ENCODE measurements at regions not wholly inside any gene's neighbourhood (a gene's known extent, or its start where the extent isn't known, plus 50 kb on each side); places are given as distances from the start of the nearest gene placed in this dataset.
"Not testable (repeated sequence)": the region's sequence is repeated elsewhere in the genome, so short reads cannot be mapped to it uniquely, and the experiment has no call there.

- no peak for DNase-seq
Measured at GRCh38 chr2:133986881-133987795, 266.7 kb upstream of the MGAT5 start.

GRCh38 chr2:133988316-133988891 lies 265.5 kb upstream of the MGAT5 start:
- no peak for DNase-seq

- DNase-seq: no peak
Measured at GRCh38 chr2:133991606-133992168, 262.2 kb upstream of the MGAT5 start.

GRCh38 chr2:133992454-133992853 lies 261.4 kb upstream of the MGAT5 start:
- no peak for DNase-seq

GRCh38 chr2:133993160-133993559 lies 260.7 kb upstream of the MGAT5 start:
- DNase-seq: no peak

- DNase-seq: not testable (repeated sequence)
Measured at GRCh38 chr2:133998726-133999125, 255.1 kb upstream of the MGAT5 start.

GRCh38 chr2:134002391-134002790 lies 251.5 kb upstream of the MGAT5 start:
- no peak for DNase-seq

GRCh38 chr2:134002921-134003320 lies 251.0 kb upstream of the MGAT5 start:
- DNase-seq: no peak

- no peak for DNase-seq
Measured at GRCh38 chr2:134004467-134004866, 249.4 kb upstream of the MGAT5 start.

GRCh38 chr2:134008837-134009236 lies 245.0 kb upstream of the MGAT5 start:
- DNase-seq: no peak

- no peak for DNase-seq
Measured at GRCh38 chr2:134009440-134009839, 244.4 kb upstream of the MGAT5 start.

GRCh38 chr2:134009906-134010305 lies 244.0 kb upstream of the MGAT5 start:
- DNase-seq: not testable (repeated sequence)

GRCh38 chr2:134011936-134012586 lies 241.8 kb upstream of the MGAT5 start:
- no peak for DNase-seq

GRCh38 chr2:134014196-134014960 lies 239.5 kb upstream of the MGAT5 start:
- DNase-seq: no peak

GRCh38 chr2:134019871-134020270 lies 234.0 kb upstream of the MGAT5 start:
- DNase-seq: no peak

- no peak for DNase-seq
Measured at GRCh38 chr2:134020608-134021007, 233.3 kb upstream of the MGAT5 start.

- DNase-seq: no peak
Measured at GRCh38 chr2:134021830-134022524, 231.9 kb upstream of the MGAT5 start.

GRCh38 chr2:134023854-134024253 lies 230.0 kb upstream of the MGAT5 start:
- DNase-seq: no peak

- DNase-seq: no peak
Measured at GRCh38 chr2:134027980-134028379, 225.9 kb upstream of the MGAT5 start.

- no peak for DNase-seq
Measured at GRCh38 chr2:134029418-134029817, 224.5 kb upstream of the MGAT5 start.

GRCh38 chr2:134031539-134031938 lies 222.3 kb upstream of the MGAT5 start:
- no peak for DNase-seq

Measured in activated T-cell treated with anti-CD3 and anti-CD28 coated beads, Interleukin-2, amount 50 U/mL, for 48 hours (primary cell).